ENCODE measurements at regions not wholly inside any gene's neighbourhood (a gene's known extent, or its start where the extent isn't known, plus 50 kb on each side); places are given as distances from the start of the nearest gene placed in this dataset.

DNA sequence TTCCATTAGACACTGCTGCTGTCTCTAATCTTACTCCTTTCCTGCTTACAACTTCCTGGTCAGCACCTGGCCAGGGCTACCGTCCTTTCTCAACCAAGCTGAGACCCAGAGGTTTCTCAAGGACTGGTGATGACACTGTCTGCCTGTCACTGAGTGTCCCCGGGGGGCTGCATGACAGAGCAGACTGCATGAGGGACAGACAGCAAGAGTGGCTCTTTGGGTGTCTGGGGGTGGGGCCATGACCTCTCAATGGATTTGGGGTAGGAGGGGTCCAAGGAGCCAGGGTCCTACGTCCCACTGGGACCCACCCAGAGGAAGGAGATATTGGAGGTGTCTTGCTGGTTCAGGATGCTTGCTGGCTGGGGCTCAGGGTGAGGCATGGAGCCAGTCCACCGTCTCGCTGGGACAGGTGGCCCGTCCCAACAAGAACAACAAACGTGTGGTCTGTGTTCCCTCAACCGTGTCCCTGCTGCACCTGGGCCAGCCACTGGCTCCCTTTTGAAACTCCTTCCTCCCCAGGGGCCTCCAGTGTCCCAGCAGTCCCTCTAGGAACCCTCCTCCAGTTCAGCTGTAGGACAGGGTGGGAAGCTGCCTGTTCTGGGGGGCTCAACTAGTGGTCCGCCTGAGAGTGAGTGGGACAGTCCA is 344.6 kb upstream of the AJAP1 start:
- DNase-seq (ENCODE audit: low spot score) = peak; percentile 81

GRCh38 chr1:4310396-4310923 is 343.9 kb upstream of the AJAP1 start:
- peak; percentile 45 for DNase-seq (ENCODE audit: low spot score)

GRCh38 chr1:4312024-4312423 is 342.4 kb upstream of the AJAP1 start:
- peak; percentile 22 for DNase-seq (ENCODE audit: low spot score)

DNA sequence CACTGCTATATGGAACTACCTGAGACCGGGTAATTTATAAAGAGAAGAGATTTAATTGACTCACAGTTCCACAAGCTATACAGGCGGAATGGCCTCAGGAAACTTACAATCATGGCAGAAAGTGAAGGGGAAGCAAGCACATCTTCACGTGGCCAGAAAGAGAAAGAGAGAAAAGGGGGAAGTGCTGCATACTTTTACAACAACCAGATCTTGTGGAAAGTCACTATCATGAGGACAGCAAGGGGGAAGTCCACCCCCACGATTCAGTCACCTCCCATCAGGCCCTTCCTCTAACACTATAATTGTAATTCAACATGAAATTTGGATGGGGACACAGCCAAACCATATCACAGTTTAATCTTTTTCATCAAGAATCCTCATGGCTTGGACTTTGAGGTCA is 339.2 kb upstream of the AJAP1 start:
- no peak for DNase-seq (ENCODE audit: low spot score)

DNA sequence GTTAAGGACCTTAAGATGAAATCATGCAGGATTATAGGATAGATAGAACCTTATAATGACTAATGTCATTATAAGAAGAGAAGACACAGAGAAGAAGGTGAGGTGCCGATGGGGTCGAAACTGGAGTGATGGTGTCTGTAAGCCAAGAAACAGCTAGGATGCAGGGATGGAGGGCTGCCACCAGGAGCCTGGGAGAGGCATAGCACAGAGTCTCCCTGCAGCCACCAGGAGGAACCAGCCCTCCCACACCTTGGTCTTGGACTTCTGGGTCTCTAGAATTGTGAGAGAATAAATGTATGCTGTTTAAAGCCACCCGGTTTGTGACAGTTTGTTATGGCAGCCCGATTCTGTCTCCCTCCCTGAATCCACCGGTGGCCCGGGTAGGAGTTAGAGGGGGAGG is 337.2 kb upstream of the AJAP1 start:
- no peak for DNase-seq (ENCODE audit: low spot score)

DNA sequence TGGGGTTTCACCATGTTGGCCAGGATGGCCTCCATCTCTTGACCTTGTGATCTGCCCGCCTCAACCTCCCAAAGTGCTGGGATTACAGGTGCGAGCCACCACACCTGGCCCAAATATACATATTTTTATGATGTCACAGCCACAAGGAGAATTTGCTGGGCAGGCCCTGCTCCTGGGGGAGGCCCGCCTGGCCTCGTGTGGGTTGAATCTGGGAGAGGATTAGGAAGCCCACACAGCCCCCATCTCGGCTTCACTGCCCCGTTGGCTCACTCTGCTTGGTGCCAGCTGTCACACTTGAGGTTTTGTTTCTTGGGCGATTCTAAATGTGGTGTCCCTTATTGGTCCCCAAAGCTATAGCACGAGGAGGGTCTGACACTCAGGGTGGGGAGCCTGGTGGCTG is 335.7 kb upstream of the AJAP1 start:
- no peak for DNase-seq (ENCODE audit: low spot score)

- DNase-seq (ENCODE audit: low spot score) = no peak
These were observed 334.9 kb upstream of the AJAP1 start for GRCh38 chr1:4319496-4319895.

DNA sequence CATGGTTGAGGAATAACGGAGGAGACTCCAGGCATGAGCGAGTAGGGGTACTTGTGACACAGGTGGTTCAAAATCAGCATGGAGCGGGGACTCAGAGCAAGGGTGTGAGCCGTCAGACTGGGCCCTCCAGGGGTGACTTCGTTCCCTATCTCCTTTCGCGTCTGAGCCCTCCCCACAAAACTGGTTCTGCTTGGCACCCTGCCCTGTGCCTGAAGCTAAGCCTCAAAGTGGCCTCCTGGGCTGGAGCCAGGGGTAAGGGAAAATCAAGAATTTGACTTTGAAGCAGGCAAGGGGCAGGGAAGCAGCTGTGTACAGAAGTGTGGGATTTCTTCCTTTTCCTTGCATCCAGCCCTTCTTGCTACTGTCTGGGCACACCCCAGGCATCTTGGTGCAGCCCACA is 331.5 kb upstream of the AJAP1 start:
- no peak for DNase-seq (ENCODE audit: low spot score)

GRCh38 chr1:4323309-4323708 is 331.1 kb upstream of the AJAP1 start:
- DNase-seq (ENCODE audit: low spot score) = no peak

DNA sequence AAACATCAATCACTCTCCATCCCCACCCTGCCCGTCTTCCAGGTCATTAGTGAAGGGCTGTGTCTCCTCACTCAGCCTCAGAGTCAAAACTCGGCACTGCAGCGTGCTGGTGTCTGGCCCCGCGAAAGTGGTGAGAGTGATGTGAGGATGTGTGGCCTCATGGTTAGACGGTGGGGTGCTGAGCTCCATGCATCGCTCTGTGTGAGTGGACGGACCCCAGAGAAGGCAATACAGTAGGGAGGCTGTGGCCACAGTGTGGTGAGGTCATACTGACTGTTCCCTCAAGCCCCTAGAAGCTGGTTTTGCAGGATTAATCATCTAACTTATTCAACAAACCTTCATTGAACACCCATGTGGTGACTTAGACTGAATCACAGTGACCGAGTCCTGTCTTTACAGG is 329.9 kb upstream of the AJAP1 start:
- no peak for DNase-seq (ENCODE audit: low spot score)

DNA sequence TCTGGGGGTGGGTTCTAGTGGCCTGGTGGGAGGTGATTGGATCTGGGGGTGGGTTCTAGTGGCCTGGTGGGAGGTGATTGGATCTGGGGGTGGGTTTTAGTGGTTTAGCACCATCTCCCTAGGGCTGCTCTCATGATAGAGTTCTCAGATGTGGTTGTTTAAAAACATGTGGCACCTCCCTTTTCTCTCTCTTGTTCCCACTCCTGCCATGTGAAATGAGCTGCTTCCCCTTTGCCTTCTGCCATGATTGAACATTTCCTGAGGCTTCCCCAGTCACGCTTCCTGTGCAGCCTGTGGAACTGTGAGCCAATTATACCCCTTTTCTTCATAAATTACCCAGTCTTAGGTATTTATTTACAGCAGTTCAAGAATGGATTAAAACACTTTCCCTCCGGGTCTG is 327.3 kb upstream of the AJAP1 start:
- DNase-seq (ENCODE audit: low spot score) = no peak

DNA sequence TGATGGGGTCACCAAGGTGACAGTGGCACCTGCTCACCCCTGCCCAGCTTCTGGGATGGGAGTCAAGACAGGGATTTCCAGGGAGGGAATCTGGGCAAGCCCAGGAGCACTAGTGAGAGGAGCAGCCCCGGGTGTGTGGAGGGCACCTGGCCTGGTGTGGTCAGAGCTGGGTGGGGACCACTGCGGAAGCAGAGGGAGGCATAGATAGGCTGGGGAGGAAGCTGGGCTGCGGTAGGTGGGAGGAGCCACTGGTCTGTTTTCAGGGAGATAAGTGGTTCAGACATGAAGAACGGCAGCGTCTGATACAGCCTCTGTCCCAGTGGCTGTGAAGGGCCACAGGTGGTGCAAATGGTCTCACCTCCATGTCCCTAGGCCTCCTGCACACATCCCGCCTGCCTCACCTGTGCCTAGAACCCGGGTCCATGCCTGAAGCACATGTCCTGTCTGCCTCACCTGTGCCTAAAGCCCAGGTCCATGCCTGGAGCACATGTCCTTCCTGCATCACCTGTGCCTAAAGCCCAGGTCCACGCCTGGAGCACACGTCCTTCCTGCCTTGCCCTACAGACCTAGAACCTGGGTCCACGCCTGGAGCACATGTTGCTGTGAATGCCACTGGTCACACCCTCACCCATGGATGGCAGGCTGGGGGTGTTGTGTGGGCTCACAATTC is 325.9 kb upstream of the AJAP1 start:
- DNase-seq (ENCODE audit: low spot score) = no peak

- DNase-seq (ENCODE audit: low spot score) = no peak
These were observed 323.3 kb upstream of the AJAP1 start for GRCh38 chr1:4330805-4331766.

DNA sequence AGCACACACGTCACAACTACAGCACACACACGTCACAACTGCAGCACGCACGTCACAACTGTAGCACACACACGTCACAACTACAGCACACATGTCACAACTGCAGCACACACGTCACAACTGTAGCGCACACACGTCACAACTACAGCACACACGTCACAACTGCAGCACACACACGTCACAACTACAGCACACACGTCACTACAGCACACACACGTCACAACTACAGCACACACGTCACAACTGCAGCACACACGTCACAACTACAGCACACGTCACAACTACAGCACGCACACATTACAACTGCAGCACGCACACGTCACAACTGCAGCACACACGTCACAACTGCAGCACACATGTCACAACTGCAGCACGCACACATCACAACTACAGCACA is 322.6 kb upstream of the AJAP1 start:
- DNase-seq (ENCODE audit: low spot score) = no peak

DNA sequence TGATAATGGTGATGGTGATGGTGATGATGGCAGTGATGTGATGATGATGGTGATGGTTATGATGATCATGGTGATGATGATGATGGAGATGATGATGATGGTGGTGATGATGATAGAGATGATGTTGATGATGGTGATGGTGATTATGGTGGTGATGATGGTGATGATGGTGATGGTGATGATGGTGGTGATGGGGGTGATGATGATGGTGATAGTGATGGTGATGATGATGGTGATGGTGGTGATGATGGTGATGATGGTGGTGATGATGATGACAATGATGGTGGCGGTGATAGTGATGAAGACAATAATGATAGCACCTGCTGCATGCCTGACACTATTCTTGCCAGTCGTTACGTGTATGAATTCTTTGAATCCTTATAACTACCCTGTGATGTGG is 317.9 kb upstream of the AJAP1 start:
- DNase-seq (ENCODE audit: low spot score) = no peak

GRCh38 chr1:4341421-4341820 is 313.0 kb upstream of the AJAP1 start:
- DNase-seq (ENCODE audit: low spot score) = no peak

DNA sequence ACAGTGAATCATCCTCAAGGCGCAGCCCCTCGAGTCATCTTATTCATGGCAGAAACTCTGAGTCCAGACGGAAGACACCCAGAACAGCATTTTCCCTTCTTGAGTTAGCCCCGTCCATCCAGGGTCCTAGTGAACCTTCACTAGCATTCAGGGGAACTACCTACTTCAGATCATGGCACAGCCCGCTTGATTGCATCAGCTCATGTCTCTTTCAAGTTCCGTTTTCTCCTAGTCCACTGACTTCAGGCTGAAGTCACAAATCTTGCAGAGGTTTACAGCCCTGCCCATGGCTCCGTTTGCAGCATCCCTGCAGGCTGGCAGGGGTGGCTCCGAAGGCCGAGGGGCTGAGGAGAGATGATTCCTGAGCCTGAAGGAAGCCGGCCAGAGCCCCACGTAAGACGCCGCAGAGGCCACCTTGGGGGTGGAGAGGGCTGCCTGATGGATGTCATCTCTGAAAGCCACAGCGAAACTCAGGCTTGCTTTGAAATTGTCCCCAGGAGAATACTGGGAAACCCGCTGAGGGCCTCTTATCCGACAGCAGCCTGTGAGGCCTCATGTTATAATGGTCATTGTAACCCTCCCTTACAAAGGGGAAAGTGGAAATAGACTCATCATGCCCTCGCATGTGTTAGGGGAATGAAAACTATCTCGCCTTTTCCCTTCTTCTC is 310.2 kb upstream of the AJAP1 start:
- DNase-seq (ENCODE audit: low spot score) = no peak

GRCh38 chr1:4345094-4345493 is 309.3 kb upstream of the AJAP1 start:
- DNase-seq (ENCODE audit: low spot score) = no peak

- DNase-seq (ENCODE audit: low spot score) = no peak
These were observed 308.3 kb upstream of the AJAP1 start for GRCh38 chr1:4346131-4346530.

- DNase-seq (ENCODE audit: low spot score) = no peak
These were observed 303.0 kb upstream of the AJAP1 start for GRCh38 chr1:4351453-4351852.

GRCh38 chr1:4353090-4353856 is 301.1 kb upstream of the AJAP1 start:
- no peak for DNase-seq (ENCODE audit: low spot score)

Data from mesenteric fat pad (tissue), 1 donor.